ENCODE measurements at regions not wholly inside any gene's neighbourhood (a gene's known extent, or its start where the extent isn't known, plus 50 kb on each side); places are given as distances from the start of the nearest gene placed in this dataset.

DNA sequence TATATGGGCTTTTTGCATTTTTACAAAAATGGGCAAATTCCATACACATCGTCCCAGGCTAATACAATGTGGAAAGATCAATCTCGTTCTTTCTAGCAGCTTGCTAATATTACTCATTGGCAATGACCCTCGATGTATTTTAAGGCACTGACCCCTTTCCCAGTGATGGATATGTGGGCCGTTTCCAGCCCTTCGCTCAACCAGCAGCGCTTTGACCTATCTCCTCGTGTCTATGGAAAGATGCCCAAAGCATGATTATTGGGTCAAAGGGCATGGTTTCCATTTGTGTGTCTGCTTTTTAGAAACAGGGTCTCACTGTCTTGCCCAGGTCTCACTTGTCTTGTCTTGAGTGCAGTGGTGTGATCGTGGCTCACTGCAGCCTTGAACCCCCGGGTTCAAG is 273.8 kb downstream of the MRTFB start:
- TF ChIP-seq, protein P1, sequence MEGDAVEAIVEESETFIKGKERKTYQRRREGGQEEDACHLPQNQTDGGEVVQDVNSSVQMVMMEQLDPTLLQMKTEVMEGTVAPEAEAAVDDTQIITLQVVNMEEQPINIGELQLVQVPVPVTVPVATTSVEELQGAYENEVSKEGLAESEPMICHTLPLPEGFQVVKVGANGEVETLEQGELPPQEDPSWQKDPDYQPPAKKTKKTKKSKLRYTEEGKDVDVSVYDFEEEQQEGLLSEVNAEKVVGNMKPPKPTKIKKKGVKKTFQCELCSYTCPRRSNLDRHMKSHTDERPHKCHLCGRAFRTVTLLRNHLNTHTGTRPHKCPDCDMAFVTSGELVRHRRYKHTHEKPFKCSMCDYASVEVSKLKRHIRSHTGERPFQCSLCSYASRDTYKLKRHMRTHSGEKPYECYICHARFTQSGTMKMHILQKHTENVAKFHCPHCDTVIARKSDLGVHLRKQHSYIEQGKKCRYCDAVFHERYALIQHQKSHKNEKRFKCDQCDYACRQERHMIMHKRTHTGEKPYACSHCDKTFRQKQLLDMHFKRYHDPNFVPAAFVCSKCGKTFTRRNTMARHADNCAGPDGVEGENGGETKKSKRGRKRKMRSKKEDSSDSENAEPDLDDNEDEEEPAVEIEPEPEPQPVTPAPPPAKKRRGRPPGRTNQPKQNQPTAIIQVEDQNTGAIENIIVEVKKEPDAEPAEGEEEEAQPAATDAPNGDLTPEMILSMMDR (conservative IDR thresholded peaks at IDR 0.05; ENCODE audit: low read depth, low read length), result no peak
- TF ChIP-seq RAD21 (IDR thresholded peaks at IDR 0.05; ENCODE audit: low read length) (no peak), RFX5 (IDR thresholded peaks at IDR 0.05; ENCODE audit: low read depth, low read length) (no peak), RCOR1 (IDR thresholded peaks at IDR 0.05; ENCODE audit: insufficient replicate concordance, low read length) (no peak), POLR2A (IDR thresholded peaks at IDR 0.05; ENCODE audit: low read depth, low read length) (no peak), MXI1 (IDR thresholded peaks at IDR 0.05; ENCODE audit: borderline replicate concordance, low read depth, low read length) (no peak), SMC3 (IDR thresholded peaks at IDR 0.05; ENCODE audit: low read depth, low read length) (no peak), CEBPB (IDR thresholded peaks at IDR 0.05; ENCODE audit: low read depth, low read length) (no peak), MAFK (IDR thresholded peaks at IDR 0.05; ENCODE audit: low read depth, low read length) (no peak), MAZ (IDR thresholded peaks at IDR 0.05; ENCODE audit: borderline replicate concordance, low read depth, low read length) (no peak)
- TF ChIP-seq, protein P2, sequence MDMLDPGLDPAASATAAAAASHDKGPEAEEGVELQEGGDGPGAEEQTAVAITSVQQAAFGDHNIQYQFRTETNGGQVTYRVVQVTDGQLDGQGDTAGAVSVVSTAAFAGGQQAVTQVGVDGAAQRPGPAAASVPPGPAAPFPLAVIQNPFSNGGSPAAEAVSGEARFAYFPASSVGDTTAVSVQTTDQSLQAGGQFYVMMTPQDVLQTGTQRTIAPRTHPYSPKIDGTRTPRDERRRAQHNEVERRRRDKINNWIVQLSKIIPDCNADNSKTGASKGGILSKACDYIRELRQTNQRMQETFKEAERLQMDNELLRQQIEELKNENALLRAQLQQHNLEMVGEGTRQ (IDR thresholded peaks at IDR 0.05; ENCODE audit: low read depth, low read length), result no peak
